GM21447 (cell line): ENCODE measurements at regions not wholly inside any gene's neighbourhood (a gene's known extent, or its start where the extent isn't known, plus 50 kb on each side); places are given as distances from the start of the nearest gene placed in this dataset.
"Not testable (repeated sequence)": the region's sequence is repeated elsewhere in the genome, so short reads cannot be mapped to it uniquely, and the experiment has no call there.

Source experiments
- ATAC-seq: cut with Tn5 transposase; IDR thresholded peaks from one replicate; pipeline ENCODE4 v1.9.1; 2021; ENCODE audit not compliant: unreplicated experiment

DNA sequence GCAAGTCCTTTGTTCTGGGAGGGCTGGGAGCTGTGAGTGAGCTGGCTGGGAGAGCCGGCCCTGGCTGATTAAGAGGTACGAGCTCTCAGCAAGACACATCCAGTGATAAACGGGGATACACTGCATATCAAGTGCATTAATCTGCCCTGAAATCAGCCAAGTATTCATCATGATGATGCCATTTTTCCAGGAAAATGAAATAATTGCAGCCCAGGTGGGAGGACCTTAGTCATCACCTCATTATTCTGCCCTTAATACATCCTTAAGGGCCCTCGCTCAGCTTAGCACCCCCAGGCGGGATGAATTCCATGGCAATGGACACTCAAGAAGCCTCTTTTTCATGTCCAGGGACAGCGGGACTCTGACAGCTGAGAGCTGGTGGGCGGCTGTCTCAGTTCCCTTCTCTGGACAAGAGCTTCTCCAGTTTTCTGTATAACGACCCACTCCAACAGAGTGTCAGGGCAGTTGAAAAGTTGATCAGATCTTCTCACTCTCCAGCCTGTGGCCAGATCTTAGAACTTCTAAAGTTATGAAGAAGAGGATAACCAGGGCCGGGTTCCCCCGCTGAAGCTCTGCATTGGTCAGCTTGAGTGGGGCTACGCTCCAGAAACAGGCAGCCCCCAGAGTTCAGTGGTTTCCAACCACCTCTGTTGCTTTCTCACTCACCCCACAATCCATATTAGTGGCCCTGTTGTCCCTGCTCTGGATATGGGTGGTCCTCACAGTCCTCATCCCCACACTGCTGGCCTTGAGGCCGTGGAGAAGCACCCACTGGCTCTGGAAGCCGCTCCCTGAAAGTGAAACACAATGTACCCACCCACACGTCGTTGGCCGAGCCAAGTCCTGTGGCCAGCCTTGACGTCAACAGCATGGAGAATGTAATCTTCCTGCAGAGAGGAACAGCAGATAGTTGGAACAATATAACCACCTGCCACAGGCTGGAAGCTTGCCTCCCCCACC is 306.2 kb upstream of the DIO3 start:
- ATAC-seq: no peak

DNA sequence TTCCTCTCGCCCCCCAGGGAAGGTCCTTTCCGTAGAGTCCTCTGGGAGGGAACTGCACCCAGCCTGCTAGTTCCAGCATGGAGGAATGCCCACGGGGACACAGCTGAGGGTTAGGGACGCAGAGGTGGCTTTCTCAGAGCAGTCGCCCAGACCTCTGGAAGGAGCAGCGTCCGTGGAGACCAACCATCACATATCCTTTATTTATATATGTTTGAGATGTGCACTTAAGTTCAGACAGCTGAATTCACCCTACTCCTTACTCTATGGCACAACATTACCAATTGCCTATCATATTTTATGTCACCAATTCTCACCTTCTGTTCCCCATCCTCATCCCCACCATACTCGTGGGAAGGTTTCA is 305.6 kb upstream of the DIO3 start:
- ATAC-seq: no peak

DNA sequence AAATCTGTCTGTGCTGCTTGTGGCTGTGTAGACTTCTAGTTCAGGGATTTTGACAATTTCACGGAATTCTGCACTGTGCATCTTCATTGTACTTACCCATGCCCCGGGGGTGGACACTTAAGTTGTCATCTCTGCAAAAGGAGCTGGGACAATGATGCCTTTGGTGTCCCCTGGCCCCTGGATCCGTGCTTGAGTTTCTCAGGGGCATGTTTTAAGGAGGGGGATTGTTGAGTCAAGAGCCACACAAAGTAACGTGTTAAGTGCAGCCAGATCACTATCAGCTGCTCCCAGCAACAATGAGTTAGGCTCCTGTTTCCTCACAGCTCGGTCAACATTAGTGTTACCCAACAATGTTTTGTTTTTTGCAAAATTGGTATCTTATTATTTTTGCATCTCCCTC is 305.0 kb upstream of the DIO3 start:
- no peak for ATAC-seq

DNA sequence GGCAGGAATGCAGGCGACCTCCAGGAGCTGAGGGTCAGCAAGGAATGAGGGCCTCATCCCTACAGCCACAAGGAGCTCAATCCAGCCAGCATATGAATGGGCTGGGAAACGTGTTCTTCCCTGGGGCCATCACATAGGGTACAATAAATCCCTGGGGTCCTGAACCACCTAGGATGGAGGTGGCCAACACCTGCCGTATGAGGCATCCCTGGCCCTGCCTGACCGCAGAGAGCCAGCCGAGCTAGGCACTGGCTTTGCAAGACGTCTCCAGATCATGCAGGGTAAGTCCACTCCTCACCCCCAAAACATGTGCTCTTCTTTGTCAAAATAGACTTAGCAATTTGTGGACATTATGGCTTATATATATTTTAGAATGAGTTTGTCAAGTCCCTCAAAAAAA is 303.7 kb upstream of the DIO3 start:
- ATAC-seq: no peak

DNA sequence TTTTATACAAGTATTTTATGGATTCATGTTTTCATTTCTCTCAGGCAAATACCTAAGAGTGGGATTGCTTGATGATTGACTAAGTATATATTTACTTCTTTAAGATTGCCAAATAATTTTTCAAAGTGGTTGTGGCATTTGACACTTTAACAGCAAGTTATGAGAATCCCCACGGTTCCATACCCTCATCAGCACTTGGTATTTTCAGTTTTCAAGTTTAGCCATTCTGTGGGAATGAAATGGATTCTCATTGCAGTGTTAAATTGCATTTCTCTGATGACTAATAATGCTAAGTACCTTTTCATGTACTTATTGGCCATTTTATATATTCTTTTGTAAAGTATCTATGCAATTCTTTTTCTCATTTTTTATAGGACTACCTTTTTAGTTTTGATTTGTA is 301.5 kb upstream of the DIO3 start:
- ATAC-seq: no peak

DNA sequence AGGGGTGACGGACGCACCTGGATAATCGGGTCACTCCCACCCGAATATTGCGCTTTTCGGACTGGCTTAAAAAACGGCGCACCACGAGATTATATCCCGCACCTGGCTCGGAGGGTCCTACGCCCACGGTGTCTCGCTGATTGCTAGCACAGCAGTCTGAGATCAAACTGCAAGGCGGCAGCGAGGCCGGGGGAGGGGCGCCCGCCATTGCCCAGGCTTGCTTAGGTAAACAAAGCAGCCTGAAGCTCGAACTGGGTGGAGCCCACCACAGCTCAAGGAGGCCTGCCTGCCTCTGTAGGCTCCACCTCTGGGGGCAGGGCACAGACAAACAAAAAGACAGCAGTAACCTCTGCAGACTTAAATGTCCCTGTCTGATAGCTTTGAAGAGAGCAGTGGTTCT is 294.9 kb upstream of the DIO3 start:
- not testable (repeated sequence) for ATAC-seq

DNA sequence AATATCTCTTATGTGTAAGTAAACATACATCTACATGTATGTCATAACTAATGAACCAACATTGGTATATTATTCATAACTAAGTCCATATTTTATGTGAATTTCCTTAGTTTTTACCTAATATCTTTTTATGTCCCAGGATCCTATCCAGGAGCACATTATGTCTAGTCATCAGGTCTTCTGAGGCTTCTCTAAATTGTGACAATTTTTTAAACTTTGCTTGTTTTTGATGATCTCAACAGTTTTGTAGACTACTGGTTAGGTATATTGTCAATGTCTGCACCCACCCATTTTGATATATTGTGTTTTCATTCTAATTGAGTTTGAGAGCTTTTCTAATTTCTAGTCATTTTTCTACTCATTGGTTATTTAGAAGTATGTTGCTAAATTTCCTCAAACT is 288.2 kb upstream of the DIO3 start:
- no peak for ATAC-seq

DNA sequence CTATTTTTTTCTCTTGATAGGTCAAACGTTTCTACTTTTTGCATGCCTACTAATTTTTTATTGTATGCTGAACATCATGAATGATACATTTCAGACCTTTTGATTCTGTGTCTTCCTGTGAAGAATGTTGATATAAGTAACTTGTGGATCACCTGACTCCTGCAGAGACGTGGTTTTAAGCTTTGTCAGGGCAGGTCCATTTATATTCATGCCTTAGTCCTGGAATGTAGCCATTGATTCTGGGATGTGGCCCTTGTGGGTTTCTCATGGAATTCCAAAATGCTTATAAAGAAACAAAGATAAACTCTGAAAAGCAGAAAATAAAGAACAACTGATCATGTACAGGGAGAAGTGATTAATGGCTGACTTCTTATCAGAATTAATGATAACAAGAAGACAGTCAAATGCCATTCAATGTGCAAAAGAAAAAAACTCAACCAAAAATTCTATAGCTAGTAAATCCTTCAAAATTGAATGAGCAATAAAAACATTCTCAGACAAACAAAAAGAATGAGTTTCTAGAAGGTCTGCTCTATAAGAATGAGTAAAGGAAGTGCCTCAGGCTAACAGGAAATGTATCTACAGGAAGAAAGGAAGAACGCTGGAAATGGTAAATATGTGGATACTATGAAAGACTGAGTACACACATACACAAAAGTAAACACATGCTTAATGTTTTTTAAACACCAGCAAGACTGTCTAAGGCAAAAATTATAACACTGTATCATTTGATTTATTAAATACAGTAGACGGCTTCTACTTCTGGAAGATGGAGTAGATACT is 284.8 kb upstream of the DIO3 start:
- no peak for ATAC-seq

DNA sequence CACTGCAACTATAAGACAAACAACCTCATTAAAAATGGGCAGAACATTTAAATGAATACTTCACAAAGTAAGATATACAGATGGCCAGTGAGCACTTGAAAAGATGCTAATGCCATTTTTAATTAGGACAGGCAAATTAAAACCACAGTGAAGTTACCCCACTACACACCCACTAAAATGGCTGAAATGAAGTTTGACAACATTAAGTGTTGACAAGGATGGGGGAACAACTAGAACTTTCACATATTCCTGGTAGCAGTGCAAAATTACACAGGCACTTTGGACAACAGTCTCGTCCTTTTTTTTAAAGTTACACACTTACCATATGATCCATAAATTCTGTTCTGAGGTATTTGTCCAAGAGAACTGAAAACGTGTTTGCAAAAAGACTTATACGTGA is 278.9 kb upstream of the DIO3 start:
- ATAC-seq: no peak

DNA sequence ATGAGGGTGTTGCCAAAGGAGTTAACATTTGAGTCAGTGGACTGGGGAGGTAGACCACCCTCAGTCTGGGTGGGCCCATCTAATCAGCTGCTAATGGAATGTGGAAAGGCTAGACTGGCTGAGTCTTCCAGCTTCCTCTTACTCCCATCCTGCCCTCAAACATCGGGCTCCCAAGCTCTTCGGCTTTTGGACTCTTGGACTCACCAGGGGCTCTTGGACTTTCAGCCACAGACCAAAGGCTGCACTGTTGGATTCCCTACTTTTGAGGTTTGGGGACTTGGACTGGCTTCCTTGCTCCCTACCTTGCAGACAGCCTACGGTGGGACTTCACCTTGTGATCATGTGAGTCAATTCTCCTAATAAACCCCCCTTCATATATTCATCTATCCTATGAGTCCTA is 276.6 kb upstream of the DIO3 start:
- no peak for ATAC-seq

DNA sequence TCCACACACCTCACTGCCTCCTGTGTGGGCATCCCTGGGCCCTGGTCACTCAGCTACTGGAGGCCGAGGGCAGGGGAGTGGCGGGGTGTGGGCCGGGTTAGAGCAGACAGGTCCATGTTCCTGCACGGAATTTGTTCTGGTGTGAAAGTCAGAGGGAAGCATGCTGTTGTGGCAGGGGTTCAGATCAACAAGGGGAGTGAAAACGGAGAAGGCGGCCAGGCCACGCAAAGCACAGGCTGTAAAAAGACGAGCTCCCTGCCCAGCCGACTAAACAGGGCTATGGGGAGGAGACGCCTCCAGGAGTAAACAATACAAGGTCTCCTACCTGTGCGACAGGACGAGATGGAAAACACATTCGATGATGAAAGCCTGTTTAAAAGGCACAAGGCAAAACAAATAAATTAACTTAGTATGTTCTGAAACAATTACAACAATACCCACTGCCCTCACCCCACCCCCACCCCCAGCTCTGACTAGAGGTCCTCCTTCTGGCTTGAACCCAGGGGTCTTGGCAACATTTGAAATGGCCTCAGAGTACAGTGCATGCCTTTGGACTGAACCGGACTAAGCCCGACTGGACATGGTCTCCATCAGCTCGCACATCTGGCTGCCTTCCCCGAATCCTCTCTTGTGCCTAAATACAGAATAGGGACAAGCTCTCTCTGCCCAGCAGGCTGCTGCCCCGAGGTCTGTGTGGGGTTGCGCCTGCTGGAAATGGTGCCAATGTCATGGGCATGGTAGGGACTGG is 274.9 kb upstream of the DIO3 start:
- ATAC-seq: no peak

DNA sequence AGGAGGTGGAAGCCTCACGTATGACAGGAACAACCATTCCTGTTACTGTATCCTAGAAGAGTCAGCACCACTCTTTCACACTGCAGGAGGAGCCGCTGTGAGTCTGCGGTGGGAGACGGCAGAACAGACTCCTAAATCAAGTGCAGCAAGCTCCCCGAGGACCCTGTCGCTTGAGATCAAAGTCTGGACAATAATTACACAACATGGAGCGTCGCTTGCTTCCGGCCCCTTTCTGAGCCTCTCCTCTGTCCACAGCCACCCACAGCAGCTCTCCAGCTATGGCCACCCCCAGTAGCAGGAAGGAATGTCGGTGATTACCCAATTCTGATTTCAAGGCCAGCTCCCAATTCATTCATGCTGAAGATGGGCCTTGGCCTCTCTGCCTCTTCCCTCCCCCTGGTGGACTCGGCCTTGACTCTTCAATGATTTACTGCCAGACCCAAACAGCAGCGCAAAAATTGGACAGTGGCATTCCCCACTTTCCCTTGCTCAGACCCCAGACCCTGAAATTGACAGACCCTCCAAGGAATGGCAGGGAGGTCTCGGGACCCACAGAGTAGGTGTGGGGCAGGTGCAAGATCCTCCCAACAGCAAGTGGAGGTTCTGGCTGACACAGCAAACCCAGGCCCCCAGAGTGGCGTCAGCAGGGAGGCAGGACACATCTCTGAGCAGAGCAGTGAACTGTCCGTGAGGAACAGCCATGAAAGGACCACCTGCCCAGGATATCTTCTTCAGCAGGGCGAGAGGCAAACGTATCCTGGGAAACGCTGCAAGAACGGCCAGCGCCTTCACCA is 272.7 kb upstream of the DIO3 start:
- ATAC-seq: no peak

DNA sequence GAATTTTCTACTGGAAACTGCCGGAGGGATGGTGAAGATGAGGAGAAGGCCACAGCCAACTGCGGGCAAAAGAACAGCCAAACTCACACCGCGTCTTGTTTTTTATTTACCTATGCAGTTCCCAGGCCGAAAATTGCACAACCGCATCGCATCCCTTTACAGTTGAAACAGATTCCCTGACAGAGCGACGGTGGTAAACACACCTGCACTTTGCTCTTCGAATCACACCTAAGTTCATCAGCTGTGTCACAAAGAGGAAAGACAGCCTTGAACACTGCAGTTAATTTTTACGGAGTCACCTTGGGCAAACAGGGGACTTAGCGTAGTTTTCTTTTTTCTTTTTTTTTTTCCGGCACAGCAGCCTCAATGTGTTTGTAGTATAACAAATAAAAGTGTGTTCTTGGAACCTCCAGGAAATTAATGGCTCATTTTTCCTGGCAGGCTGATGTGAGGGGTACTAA is 272.0 kb upstream of the DIO3 start:
- ATAC-seq: no peak

DNA sequence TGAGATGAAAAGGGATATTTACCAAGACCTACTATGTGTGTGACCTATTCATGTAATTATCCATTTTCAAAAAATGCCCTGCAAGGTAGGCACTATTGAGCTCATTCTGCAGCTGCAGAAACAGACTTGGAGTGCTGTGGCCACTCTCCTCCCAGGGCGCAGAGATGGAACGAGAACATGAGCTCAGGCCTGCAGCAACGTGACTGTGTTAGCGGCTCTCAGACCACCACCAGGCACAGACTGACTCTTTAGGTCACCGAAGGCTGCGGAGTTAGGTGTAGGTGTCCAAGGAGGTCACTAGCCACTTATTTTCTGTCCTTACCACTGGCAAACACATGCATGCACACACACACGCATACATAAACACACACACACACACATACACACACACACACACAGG is 271.4 kb upstream of the DIO3 start:
- ATAC-seq: no peak

DNA sequence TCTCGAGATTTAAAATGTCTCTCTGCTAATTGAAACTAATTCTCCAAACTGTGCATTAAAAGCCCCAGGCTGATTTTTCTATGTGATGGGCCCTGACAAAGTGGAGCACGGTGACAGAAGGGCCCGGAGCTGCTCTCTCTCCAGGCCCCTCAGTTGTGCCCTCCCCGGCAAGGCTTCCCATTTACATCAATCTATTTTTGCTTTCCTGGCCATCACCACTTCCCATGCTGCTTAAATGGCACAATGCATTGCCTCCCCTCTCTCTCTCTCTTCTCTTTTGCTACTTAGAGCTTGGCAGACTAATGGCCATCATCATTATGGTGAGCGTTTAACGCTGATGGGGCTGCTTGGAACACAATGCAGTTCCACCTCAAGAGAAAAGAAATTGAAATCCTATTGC is 270.7 kb upstream of the DIO3 start:
- no peak for ATAC-seq

DNA sequence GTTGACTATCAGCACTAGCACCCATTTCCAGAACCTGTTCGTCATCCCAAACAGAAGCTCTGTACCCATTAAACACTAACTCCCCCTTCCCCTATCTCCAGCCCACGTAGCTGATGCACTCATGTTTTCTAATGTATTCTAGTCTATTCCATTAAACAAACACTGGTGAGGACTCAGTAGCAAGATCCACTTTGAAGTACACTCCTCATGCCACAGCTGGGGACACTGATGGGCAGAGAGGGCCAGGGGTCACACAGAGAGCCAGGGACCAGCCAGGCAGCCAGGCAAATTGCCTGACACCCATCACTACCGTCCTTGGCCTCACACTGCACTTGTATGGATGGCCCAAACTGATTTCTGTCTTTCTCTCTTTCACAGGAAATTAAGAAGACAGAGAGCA is 269.9 kb upstream of the DIO3 start:
- ATAC-seq: no peak

DNA sequence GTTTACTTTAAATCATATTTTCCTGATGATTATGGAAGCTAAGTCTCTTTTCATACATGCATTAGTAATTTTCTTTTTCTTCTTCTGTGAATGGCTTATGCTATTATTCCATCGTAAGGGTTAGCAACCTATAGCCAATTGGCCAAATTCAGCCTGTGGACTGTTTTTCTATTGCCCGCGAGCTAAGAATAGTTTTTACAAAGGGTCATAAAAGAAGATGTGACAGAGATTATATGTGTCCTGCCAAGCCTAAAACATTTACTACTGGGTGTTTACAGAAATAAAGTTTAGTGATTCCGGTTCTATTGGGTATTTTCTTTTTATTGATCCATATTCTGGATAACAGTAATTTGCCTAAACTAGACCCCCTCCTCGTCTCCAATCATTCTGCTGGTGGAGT is 268.8 kb upstream of the DIO3 start:
- ATAC-seq: no peak

DNA sequence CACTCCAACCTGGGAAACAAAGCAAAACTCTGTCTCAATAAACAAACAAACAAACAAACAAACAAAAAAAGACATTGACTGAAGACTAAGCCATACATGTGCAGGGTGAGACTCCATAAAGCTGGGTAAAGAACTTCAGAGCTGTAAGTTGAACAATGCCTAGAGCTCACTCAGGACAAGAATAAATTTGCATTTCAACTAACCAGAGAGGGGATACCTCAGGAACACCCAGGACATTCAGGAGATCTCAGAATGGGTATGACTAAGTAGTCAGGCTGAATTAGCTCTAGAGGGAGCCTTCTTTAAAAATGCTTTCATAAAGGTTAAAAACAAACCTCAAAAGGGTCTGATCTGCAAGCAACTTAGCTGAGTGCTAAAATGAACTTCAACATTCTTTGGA is 267.7 kb upstream of the DIO3 start:
- no peak for ATAC-seq

DNA sequence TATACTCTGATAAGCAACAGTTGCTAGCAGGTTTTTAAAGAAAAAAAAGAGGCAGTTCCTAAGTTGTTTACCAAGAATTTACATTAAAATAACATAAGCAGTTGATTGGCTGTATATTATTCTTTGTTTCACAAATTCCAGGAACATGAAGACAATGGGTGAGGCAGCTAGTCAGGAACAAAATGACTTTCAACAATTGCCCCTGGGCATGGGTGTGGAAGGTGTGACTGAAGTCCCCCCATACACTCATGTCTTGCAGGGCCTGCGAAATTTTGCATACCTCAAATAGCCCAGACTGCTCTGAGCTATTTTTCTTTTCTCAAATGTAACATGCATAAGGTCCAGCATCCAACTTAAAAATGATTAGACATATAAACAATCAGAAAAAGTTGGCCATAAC is 267.2 kb upstream of the DIO3 start:
- no peak for ATAC-seq

DNA sequence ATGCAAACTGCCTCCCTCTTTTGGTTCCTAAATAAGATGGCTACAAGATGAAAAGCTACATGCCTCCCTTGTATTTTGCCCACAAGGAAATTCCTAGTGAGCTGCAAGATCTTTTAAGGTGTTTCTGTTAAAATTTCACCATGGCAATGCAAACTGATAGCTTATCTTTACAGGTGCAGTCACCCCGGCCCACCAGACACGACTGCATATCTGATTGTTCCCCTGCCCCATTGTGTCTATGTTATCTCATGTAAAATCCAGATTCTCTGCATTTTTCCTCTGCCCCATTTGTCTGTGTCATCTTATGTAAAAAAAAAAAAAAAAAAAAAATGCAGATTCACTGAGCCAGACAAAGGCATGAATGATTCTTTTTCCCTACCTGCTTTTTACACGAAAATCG is 261.5 kb upstream of the DIO3 start:
- not testable (repeated sequence) for ATAC-seq

DNA sequence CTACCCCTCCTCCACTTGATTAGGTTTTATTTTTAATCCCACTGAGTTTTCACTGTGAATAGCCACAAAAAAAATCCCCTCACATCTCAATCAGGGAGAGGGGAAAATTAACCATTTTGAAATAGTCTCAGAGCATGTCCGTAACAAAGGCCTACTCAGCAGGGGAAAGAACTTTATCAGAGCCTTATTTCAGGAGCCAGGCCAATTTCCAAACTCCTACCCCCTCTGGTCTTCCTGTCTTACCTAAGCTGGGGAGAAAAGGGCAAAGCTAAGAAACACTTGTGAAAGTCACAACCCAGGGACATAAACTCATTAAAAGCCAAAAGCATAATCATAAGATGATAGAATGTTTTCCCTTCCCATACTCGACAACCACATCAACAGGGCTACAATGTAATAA is 260.3 kb upstream of the DIO3 start:
- ATAC-seq: no peak
